ENCODE measurements at regions not wholly inside any gene's neighbourhood (a gene's known extent, or its start where the extent isn't known, plus 50 kb on each side); places are given as distances from the start of the nearest gene placed in this dataset.

DNA sequence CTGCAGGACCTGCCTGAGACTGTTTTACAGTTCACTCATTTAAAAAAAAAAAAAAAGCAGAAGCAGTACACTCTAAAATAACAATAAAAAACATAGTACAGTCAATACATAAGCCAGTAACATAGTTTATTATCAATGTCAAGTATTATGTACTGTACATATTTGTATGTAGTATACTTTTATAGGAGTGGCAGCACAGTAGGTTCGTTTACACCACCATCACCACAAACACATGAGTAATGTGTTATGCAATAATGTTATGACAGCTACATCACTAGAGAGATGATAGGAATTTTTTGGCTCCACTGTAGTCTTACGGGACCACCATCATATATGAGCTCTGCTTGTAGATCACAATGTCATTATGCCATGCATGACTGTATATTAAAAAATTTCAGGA is 462.8 kb downstream of the ISL1 start:
- TF ChIP-seq, protein P1, sequence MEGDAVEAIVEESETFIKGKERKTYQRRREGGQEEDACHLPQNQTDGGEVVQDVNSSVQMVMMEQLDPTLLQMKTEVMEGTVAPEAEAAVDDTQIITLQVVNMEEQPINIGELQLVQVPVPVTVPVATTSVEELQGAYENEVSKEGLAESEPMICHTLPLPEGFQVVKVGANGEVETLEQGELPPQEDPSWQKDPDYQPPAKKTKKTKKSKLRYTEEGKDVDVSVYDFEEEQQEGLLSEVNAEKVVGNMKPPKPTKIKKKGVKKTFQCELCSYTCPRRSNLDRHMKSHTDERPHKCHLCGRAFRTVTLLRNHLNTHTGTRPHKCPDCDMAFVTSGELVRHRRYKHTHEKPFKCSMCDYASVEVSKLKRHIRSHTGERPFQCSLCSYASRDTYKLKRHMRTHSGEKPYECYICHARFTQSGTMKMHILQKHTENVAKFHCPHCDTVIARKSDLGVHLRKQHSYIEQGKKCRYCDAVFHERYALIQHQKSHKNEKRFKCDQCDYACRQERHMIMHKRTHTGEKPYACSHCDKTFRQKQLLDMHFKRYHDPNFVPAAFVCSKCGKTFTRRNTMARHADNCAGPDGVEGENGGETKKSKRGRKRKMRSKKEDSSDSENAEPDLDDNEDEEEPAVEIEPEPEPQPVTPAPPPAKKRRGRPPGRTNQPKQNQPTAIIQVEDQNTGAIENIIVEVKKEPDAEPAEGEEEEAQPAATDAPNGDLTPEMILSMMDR (IDR thresholded peaks at IDR 0.05), result no peak
- TF ChIP-seq POLR2A (IDR thresholded peaks at IDR 0.05) (no peak), POLR2AphosphoS5 (IDR thresholded peaks at IDR 0.05; ENCODE audit: insufficient read depth in 1 of 2, low read depth in 1 of 2) (no peak)

Data from vagina (tissue), 2 donors.